H9 (cell line): ENCODE measurements at regions not wholly inside any gene's neighbourhood (a gene's known extent, or its start where the extent isn't known, plus 50 kb on each side); places are given as distances from the start of the nearest gene placed in this dataset.

ENCODE experiments used
- DNase-seq: peaks from one replicate; pipeline ENCODE4 v3.0.0-alpha.2; 2017
- H2AFZ ChIP-seq: one replicate; pipeline ENCODE4 v1.6.1; 2013; ENCODE audit warnings: mild to moderate bottlenecking, low read length, control low read depth, moderate library complexity
- H2AK5ac ChIP-seq: 2 replicates; pipeline ENCODE4 v1.6.1; 2013; ENCODE audit warnings: low read length, control low read depth, mixed read lengths; ENCODE audit not compliant: insufficient read length
- H2BK120ac ChIP-seq: one replicate; pipeline ENCODE4 v1.6.1; 2013; ENCODE audit warnings: low read depth, mild to moderate bottlenecking, low read length, control low read depth, inconsistent platforms; ENCODE audit not compliant: poor library complexity, severe bottlenecking
- H2BK12ac ChIP-seq: 2 replicates; pipeline ENCODE4 v1.6.1; 2013; ENCODE audit warnings: low read length, control low read depth, mixed read lengths, low read depth; ENCODE audit not compliant: insufficient read length
- H2BK15ac ChIP-seq: 2 replicates; pipeline ENCODE4 v1.6.1; 2013; ENCODE audit warnings: low read depth, low read length, control low read depth
- H2BK20ac ChIP-seq: one replicate; pipeline ENCODE4 v1.6.1; 2013; ENCODE audit warnings: low read depth, mild to moderate bottlenecking, low read length, control low read depth, inconsistent platforms; ENCODE audit not compliant: poor library complexity, severe bottlenecking
- H2BK5ac ChIP-seq: 2 replicates; pipeline ENCODE4 v1.6.1; 2013; ENCODE audit warnings: low read length, control low read depth, mixed read lengths; ENCODE audit not compliant: insufficient read length
- H3K14ac ChIP-seq: 2 replicates; pipeline ENCODE4 v1.6.1; 2013; ENCODE audit warnings: low read length, control low read depth; ENCODE audit not compliant: insufficient read depth
- H3K18ac ChIP-seq: 2 replicates; pipeline ENCODE4 v1.6.1; 2013; ENCODE audit warnings: low read depth, mild to moderate bottlenecking, mixed read lengths, low read length, control low read depth; ENCODE audit not compliant: insufficient read length
- H3K23ac ChIP-seq: 2 replicates; pipeline ENCODE4 v1.6.1; 2013; ENCODE audit warnings: low read length, control low read depth, mixed read lengths, low read depth; ENCODE audit not compliant: insufficient read length
- H3K23me2 ChIP-seq: 2 replicates; pipeline ENCODE4 v1.6.1; 2013; ENCODE audit warnings: low read depth, mild to moderate bottlenecking, mixed read lengths, low read length, control low read depth; ENCODE audit not compliant: insufficient read length, poor library complexity, severe bottlenecking
- H3K27ac ChIP-seq: 2 replicates; pipeline ENCODE4 v1.5.1; 2013; ENCODE audit warnings: low read length, control low read depth, mixed read lengths, low read depth; ENCODE audit not compliant: insufficient read length
- H3K27me3 ChIP-seq: 2 replicates; pipeline ENCODE4 v1.6.1; 2013; ENCODE audit warnings: low read length, control low read depth, inconsistent platforms; ENCODE audit not compliant: insufficient read depth
- H3K4ac ChIP-seq: 2 replicates; pipeline ENCODE4 v1.6.1; 2013; ENCODE audit warnings: low read depth, mild to moderate bottlenecking, control low read depth, inconsistent platforms, low read length, moderate library complexity
- H3K4me1 ChIP-seq: 2 replicates; pipeline ENCODE4 v1.6.1; 2013; ENCODE audit warnings: low read length, control low read depth, inconsistent platforms; ENCODE audit not compliant: insufficient read depth
- H3K4me2 ChIP-seq: 2 replicates; pipeline ENCODE4 v1.6.1; 2013; ENCODE audit warnings: low read length, control low read depth, mixed read lengths; ENCODE audit not compliant: insufficient read length, insufficient read depth
- H3K56ac ChIP-seq: 2 replicates; pipeline ENCODE4 v1.6.1; 2013; ENCODE audit warnings: low read depth, mild to moderate bottlenecking, mixed read lengths, low read length, control low read depth; ENCODE audit not compliant: insufficient read length
- H3K79me1 ChIP-seq: 2 replicates; pipeline ENCODE4 v1.6.1; 2013; ENCODE audit warnings: low read depth, mild to moderate bottlenecking, moderate library complexity, low read length, control low read depth, inconsistent platforms; ENCODE audit not compliant: insufficient read depth, poor library complexity, severe bottlenecking
- H3K79me2 ChIP-seq: 2 replicates; pipeline ENCODE4 v1.6.1; 2013; ENCODE audit warnings: low read length, control low read depth, inconsistent platforms; ENCODE audit not compliant: insufficient read depth
- H3K9ac ChIP-seq: 2 replicates; pipeline ENCODE4 v1.6.1; 2013; ENCODE audit warnings: low read length, control low read depth, mixed read lengths; ENCODE audit not compliant: insufficient read length; ENCODE audit errors: extremely low read depth
- H3K9me3 ChIP-seq: one replicate; pipeline ENCODE4 v1.6.1; 2013; ENCODE audit warnings: low read depth, low read length, inconsistent platforms; ENCODE audit not compliant: control insufficient read depth
- H3T11ph ChIP-seq: one replicate; pipeline ENCODE4 v1.6.1; 2013; ENCODE audit warnings: mild to moderate bottlenecking, low read length, control low read depth, inconsistent platforms
- H4K20me1 ChIP-seq: one replicate; pipeline ENCODE4 v1.6.1; 2013; ENCODE audit not compliant: control insufficient read depth, insufficient read length, insufficient read depth
- H4K5ac ChIP-seq: 2 replicates; pipeline ENCODE4 v1.6.1; 2013; ENCODE audit warnings: low read depth, mild to moderate bottlenecking, mixed read lengths, low read length, control low read depth; ENCODE audit not compliant: insufficient read length
- H4K8ac ChIP-seq: replicated peaks from 2 replicates; pipeline ENCODE4 v1.6.1; 2013; ENCODE audit warnings: low read length, control low read depth, mixed read lengths, low read depth; ENCODE audit not compliant: insufficient read length
- H4K91ac ChIP-seq: 2 replicates; pipeline ENCODE4 v1.6.1; 2013; ENCODE audit warnings: low read depth, mild to moderate bottlenecking, moderate library complexity, mixed read lengths, low read length, control low read depth; ENCODE audit not compliant: insufficient read length
- H3K27ac Mint-ChIP-seq, 3 experiments: 2 replicates in 2 of 3; 3 replicates in 1 of 3; pipeline ENCODE4 v1.8.0; 2020 to 2021; ENCODE audit warnings: mixed read lengths in 3 of 3, mild to moderate bottlenecking in 1 of 3, moderate library complexity in 1 of 3
- H3K27me3 Mint-ChIP-seq: 2 replicates; pipeline ENCODE4 v1.8.0; 2021; ENCODE audit warnings: low read depth, mild to moderate bottlenecking, moderate library complexity, mixed read lengths
- H3K36me3 Mint-ChIP-seq, 3 experiments: 2 replicates in 2 of 3; 3 replicates in 1 of 3; pipeline ENCODE4 v1.8.0; 2020 to 2021; ENCODE audit warnings: low read depth in 3 of 3, mixed read lengths in 3 of 3; ENCODE audit not compliant: insufficient read depth in 1 of 3
- H3K4me1 Mint-ChIP-seq, 2 experiments: 2 replicates each; pipeline ENCODE4 v1.8.0; 2020; ENCODE audit warnings: mixed read lengths in 2 of 2
- H3K4me3 Mint-ChIP-seq, 2 experiments: 2 replicates in 1 of 2; 3 replicates in 1 of 2; pipeline ENCODE4 v1.8.0; 2020 to 2021; ENCODE audit warnings: mild to moderate bottlenecking in 2 of 2, mixed read lengths in 2 of 2, moderate library complexity in 1 of 2
- H3K9me3 Mint-ChIP-seq, 2 experiments: 2 replicates in 1 of 2; 3 replicates in 1 of 2; pipeline ENCODE4 v1.8.0; 2020; ENCODE audit warnings: mild to moderate bottlenecking in 2 of 2, mixed read lengths in 2 of 2, moderate library complexity in 1 of 2
- WGBS: extraction: QIAGEN DNeasy Blood & Tissue Kit; methylation state at CpG from one replicate; pipeline ENCODE4 v1.1.7; 2013; ENCODE audit warnings: missing lambda C conversion rate, low lambda C conversion rate, mixed read lengths; ENCODE audit not compliant: insufficient read length; ENCODE audit errors: extremely low coverage; 5-methylcytosine and 5-hydroxymethylcytosine counted together
- TF ChIP-seq, protein P1 (sequence below): fragments of 200-600 bp; sonication (generic); conservative IDR thresholded peaks from 3 replicates; pipeline ENCODE4 v1.8.0; 2021; ENCODE audit warnings: antibody characterized with exemption, mild to moderate bottlenecking

GRCh38 chr4:128527946-128528576, 240.4 kb upstream of the PGRMC2 start:
- no peaks in the 10 kb centered on the region for H3K27me3 Mint-ChIP-seq
- H2BK12ac ChIP-seq = peak overlapping the region; percentile 97
- no peak overlapping the region for H3K27ac ChIP-seq
- H3K23ac ChIP-seq = no peak overlapping the region
- no peak overlapping the region for H3K9ac ChIP-seq
- H3K23me2 ChIP-seq = no peaks in the 10 kb centered on the region
- no peak overlapping the region for H3K4me3 Mint-ChIP-seq
- no peak overlapping the region for H4K5ac ChIP-seq
- H3T11ph ChIP-seq = peak overlapping the region; percentile 72
- no peaks in the 10 kb centered on the region for H3K9me3 ChIP-seq
- no peak overlapping the region for H3K4ac ChIP-seq
- no peak overlapping the region for H2AK5ac ChIP-seq
- H3K9me3 Mint-ChIP-seq = no peaks in the 10 kb centered on the region
- DNase-seq = no peak
- H3K79me2 ChIP-seq = no peaks in the 10 kb centered on the region
- H3K79me1 ChIP-seq = no peaks in the 10 kb centered on the region
- H2BK20ac ChIP-seq = no peak overlapping the region
- peak overlapping the region in 1 of 3 experiments; percentile 96; a peak in 1 of 7 replicates for H3K27ac Mint-ChIP-seq
- no peak overlapping the region for H3K56ac ChIP-seq
- no peak overlapping the region for H2BK5ac ChIP-seq
- peaks cover 6% of the 10 kb centered on the region; the same call in 1 of the 2 replicates for H3K4me1 ChIP-seq
- H3K18ac ChIP-seq = no peak overlapping the region
- H2BK15ac ChIP-seq = no peak overlapping the region
- no peak overlapping the region for H4K91ac ChIP-seq
- H3K4me1 Mint-ChIP-seq = peaks cover 29 to 31% of the 10 kb centered on the region in 2 experiments
- no peak overlapping the region for H2AFZ ChIP-seq
- no CpG with 5 or more reads among the region's 4 CpGs for WGBS
- H2BK120ac ChIP-seq = no peak overlapping the region
- TF ChIP-seq, protein P1, sequence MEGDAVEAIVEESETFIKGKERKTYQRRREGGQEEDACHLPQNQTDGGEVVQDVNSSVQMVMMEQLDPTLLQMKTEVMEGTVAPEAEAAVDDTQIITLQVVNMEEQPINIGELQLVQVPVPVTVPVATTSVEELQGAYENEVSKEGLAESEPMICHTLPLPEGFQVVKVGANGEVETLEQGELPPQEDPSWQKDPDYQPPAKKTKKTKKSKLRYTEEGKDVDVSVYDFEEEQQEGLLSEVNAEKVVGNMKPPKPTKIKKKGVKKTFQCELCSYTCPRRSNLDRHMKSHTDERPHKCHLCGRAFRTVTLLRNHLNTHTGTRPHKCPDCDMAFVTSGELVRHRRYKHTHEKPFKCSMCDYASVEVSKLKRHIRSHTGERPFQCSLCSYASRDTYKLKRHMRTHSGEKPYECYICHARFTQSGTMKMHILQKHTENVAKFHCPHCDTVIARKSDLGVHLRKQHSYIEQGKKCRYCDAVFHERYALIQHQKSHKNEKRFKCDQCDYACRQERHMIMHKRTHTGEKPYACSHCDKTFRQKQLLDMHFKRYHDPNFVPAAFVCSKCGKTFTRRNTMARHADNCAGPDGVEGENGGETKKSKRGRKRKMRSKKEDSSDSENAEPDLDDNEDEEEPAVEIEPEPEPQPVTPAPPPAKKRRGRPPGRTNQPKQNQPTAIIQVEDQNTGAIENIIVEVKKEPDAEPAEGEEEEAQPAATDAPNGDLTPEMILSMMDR = no peak
- no peak overlapping the region for H3K4me2 ChIP-seq
- no peak overlapping the region for H4K8ac ChIP-seq
- H4K20me1 ChIP-seq = no peaks in the 10 kb centered on the region
- H3K36me3 Mint-ChIP-seq = no peaks in the 10 kb centered on the region
- no peak overlapping the region for H3K14ac ChIP-seq
- H3K27me3 ChIP-seq = no peaks in the 10 kb centered on the region
